ENCODE measurements at regions not wholly inside any gene's neighbourhood (a gene's known extent, or its start where the extent isn't known, plus 50 kb on each side); places are given as distances from the start of the nearest gene placed in this dataset.

- DNase-seq (ENCODE audit: low read depth in 2 of 2) = no peak
Measured at GRCh38 chr5:67520161-67520908, 323.7 kb upstream of the CD180 start.

- no peak for DNase-seq (ENCODE audit: low read depth in 2 of 2)
Measured at GRCh38 chr5:67518227-67518626, 321.6 kb upstream of the CD180 start.

- DNase-seq (ENCODE audit: low read depth in 2 of 2) = no peak
Measured at GRCh38 chr5:67516948-67517565, 320.5 kb upstream of the CD180 start.

- DNase-seq (ENCODE audit: low read depth in 2 of 2) = no peak
Measured at GRCh38 chr5:67515762-67516161, 319.2 kb upstream of the CD180 start.

GRCh38 chr5:67515020-67515689 is 318.6 kb upstream of the CD180 start:
- peak in 1 of 2 donors; percentile 23 for DNase-seq (ENCODE audit: low read depth in 2 of 2)

GRCh38 chr5:67512758-67513157 is 316.2 kb upstream of the CD180 start:
- no peak for DNase-seq (ENCODE audit: low read depth in 2 of 2)

GRCh38 chr5:67511911-67512310 is 315.3 kb upstream of the CD180 start:
- no peak for DNase-seq (ENCODE audit: low read depth in 2 of 2)

- no peak for DNase-seq (ENCODE audit: low read depth in 2 of 2)
Measured at GRCh38 chr5:67510204-67510603, 313.6 kb upstream of the CD180 start.

GRCh38 chr5:67509402-67510186 is 313.0 kb upstream of the CD180 start:
- DNase-seq (ENCODE audit: low read depth in 2 of 2) = no peak

- DNase-seq (ENCODE audit: low read depth in 2 of 2) = no peak
Measured at GRCh38 chr5:67506241-67506640, 309.6 kb upstream of the CD180 start.

- DNase-seq (ENCODE audit: low read depth in 2 of 2) = no peak
Measured at GRCh38 chr5:67502951-67503350, 306.4 kb upstream of the CD180 start.

GRCh38 chr5:67496051-67496450 is 299.5 kb upstream of the CD180 start:
- no peak for DNase-seq (ENCODE audit: low read depth in 2 of 2)

- DNase-seq (ENCODE audit: low read depth in 2 of 2) = no peak
Measured at GRCh38 chr5:67495072-67495471, 298.5 kb upstream of the CD180 start.

GRCh38 chr5:67494186-67494855 is 297.7 kb upstream of the CD180 start:
- DNase-seq (ENCODE audit: low read depth in 2 of 2) = no peak

- DNase-seq (ENCODE audit: low read depth in 2 of 2) = no peak
Measured at GRCh38 chr5:67493676-67494075, 297.1 kb upstream of the CD180 start.

- DNase-seq (ENCODE audit: low read depth in 2 of 2) = no peak
Measured at GRCh38 chr5:67490543-67491321, 294.1 kb upstream of the CD180 start.

GRCh38 chr5:67488885-67489284 is 292.3 kb upstream of the CD180 start:
- no peak for DNase-seq (ENCODE audit: low read depth in 2 of 2)

- DNase-seq (ENCODE audit: low read depth in 2 of 2) = no peak
Measured at GRCh38 chr5:67487862-67488261, 291.3 kb upstream of the CD180 start.

GRCh38 chr5:67483453-67484030 is 286.9 kb upstream of the CD180 start:
- DNase-seq (ENCODE audit: low read depth in 2 of 2) = no peak

GRCh38 chr5:67481362-67481761 is 284.8 kb upstream of the CD180 start:
- DNase-seq (ENCODE audit: low read depth in 2 of 2) = no peak

- DNase-seq (ENCODE audit: low read depth in 2 of 2) = no peak
Measured at GRCh38 chr5:67478337-67478736, 281.7 kb upstream of the CD180 start.
